GM19023 (cell line): ENCODE measurements at regions not wholly inside any gene's neighbourhood (a gene's known extent, or its start where the extent isn't known, plus 50 kb on each side); places are given as distances from the start of the nearest gene placed in this dataset.
A peak's percentile ranks its signal among the peaks of the same experiment; 100 is the strongest.

ENCODE experiments used
- ATAC-seq: cut with Tn5 transposase; IDR thresholded peaks from one replicate; pipeline ENCODE4 v1.9.1; 2021; ENCODE audit warnings: mild to moderate bottlenecking, moderate library complexity; ENCODE audit not compliant: unreplicated experiment

GRCh38 chr6:165880686-165881085 is 217.6 kb upstream of the PDE10A start:
- no peak for ATAC-seq

DNA sequence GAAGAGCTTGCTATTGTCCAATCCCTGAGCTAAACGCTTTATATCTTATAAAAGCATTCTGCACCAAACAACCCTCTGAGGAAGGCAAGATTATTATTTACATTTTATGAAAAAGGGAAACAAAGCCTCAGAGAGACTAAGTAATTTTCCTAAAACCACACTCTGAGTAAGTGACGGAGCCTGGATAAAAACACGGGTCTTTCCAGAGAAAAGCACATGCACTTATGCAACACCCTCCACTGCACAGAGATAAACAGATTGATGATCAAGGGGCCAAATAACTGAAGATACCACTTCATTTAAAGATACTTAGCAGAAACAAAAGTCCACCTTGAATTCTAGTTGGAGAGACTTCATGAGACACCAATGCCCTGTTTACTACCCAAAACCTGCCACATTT is 214.7 kb upstream of the PDE10A start:
- ATAC-seq, result no peak

- ATAC-seq, result no peak
These were observed 214.2 kb upstream of the PDE10A start for GRCh38 chr6:165877192-165877591.

DNA sequence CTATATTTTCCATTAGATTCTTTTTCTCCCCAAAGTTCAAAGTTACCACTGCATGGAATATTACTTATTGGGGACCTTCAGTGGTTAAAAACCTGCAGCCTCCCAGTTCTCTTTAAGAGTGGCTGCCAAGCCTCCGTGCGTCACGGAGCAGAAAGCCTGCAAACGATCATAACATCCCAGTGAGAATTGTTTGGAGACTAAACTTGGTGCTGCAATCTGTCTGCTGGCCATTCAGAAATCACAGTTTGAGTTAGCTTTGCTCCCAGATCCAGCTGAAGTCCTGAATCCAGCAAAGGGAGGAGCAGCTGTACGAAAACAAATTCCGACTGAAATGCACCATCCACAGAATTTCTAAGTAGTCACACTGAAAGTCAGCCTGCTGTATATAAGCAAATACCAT is 213.5 kb upstream of the PDE10A start:
- no peak for ATAC-seq

DNA sequence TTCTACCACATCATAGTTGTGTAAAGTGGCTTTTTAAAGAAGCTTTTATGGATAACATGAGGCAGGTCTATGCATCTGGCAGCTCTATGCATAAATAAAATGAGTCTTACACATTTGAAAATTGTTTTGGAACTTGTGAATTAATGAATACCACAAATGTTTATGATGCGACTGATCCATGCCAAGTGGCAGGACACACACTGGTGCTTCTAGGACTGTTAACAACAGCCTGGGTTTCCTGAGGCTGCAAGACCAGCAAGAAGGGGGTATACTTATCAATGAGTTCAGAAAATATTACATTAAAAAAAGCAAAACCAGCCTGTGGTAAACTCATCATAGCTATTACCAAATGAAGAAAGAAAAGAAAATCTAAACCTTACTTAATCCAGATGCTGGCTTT is 212.9 kb upstream of the PDE10A start:
- no peak for ATAC-seq

- no peak for ATAC-seq
These were observed 210.9 kb upstream of the PDE10A start for GRCh38 chr6:165873976-165874375.

DNA sequence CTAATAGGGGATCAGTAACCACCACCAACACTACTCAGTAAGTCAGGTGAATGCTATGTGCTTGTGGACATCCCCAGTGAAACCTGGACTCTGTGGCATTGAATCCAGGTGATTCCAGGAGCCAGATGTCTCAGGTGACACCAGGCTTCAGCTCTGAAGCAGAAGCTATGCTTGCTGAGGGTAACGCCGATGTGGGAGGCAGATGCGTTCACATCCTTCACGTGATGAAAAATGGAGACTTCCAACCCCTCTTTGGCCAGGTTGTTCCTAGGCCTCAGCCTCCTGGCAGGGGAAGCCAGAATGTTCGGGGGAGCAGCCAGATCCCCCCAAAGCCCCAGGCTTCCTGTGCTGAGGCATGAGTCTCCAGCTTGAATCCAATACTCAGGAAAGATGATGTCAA is 209.8 kb upstream of the PDE10A start:
- no peak for ATAC-seq

DNA sequence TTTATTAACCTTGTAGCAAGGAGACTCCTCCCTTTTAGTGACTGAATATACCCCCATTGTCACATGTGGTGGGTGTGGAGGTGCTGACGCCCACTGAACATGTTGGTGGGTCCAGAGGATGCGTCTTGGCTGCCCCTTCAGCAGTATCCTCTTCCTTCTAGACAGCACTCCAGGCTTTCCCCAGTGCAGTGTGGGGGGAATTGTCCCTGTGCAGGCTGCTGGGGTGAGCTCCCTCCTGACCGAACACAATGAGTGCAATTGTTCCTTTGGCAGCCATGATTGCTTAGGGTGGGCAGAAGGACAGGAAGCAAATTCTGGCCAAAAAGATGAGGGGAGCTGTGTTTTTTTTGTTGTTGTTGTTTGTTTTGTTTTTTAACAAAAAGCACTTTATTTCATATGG is 209.3 kb upstream of the PDE10A start:
- no peak for ATAC-seq

DNA sequence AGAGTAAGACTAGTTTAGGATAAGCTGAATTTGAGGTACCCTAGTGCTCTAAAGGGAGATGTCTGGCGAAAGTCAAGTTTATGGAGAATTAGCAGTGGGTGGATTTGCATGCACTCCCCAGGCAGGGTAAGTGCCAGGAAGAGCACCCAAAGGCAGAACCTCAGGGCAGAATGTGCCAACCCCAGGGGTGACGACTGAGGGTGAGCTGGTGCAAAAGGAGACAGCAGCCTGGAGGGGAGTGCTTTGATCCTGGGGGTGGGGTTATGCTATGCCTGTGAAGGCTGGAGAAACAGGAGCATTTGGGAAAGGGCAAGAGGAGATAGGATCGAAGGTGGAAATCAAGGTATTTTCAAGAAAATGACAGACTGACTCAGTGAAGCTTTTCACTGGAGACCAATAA is 208.5 kb upstream of the PDE10A start:
- no peak for ATAC-seq

DNA sequence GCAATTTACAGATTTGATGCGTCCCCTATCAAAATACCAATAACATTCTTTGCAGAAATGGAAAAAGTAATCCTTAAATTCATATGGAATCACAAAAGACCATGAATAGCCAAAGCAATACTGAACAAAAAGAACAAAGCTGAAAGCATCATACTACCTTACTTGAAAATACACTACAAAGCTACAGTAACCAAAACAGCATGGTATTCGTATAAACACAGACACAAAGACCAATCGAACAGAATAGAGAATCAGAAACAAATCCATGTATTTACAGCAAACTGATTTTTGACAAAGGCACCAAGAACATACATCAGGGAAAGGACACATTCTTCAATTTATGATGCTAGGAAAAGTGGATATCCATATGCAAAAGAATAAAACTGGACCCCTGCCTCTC is 206.5 kb upstream of the PDE10A start:
- no peak for ATAC-seq

GRCh38 chr6:165864925-165865324 is 201.9 kb upstream of the PDE10A start:
- ATAC-seq, result no peak

DNA sequence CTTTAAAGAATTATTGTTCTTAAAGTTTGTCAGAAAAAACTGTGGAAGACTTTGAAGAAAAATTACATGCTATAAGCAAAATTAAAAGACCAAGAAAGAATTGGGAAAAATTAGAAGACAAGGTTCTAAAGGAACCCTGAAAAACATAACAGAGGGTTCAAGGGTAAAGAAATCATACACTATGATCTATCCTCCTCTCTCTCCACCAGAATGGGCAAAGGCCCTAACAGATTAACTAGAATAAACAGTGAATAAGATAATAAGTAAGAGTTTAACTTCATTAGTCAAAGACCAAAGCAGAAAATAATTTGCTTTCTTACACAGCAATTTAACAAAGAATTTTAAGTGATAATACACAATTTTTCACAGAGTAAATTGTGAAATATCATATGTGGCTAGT is 201.2 kb upstream of the PDE10A start:
- ATAC-seq, result no peak

- ATAC-seq, result no peak
These were observed 200.8 kb upstream of the PDE10A start for GRCh38 chr6:165863801-165864200.

GRCh38 chr6:165862813-165863212 is 199.8 kb upstream of the PDE10A start:
- ATAC-seq, result no peak

DNA sequence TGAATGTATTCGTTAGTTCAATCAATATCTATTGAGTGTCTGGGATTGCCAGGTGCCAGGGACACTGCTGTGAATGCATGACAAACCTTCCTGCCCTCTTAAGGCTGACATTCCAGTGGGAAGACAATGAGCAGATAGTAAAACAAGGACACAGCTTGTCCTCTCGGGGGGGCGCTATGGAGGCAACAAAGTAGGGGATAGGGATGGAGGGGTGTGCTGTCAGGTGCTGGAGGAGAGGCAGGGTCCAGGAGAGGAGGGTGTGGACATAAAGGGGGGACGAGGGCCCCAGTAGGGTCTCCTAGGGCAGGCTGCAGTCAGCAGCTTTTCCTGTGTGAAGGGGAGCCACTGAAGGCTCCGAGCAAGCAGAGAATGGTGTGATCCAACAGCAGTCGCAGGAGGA is 198.2 kb upstream of the PDE10A start:
- no peak for ATAC-seq

DNA sequence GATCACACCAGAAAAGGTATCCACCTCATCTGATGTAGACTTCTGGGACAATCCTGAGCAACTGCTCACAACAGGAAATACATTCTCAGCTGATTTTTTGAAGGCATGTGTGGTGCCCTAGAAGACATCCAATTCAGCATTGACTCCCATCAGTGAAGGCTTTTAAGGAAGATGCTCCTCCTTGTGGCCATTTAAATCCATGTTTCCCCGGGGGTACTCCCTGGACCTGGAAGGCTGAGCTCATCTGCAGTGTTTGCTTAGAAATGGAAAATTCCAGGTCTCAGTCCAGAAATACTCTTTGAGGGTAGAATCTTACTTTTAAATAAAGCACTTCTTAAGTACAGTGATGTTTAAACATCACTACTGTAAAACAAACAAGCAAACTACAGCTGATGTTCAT is 195.5 kb upstream of the PDE10A start:
- no peak for ATAC-seq

- no peak for ATAC-seq
These were observed 192.8 kb upstream of the PDE10A start for GRCh38 chr6:165855856-165856255.

- no peak for ATAC-seq
These were observed 192.0 kb upstream of the PDE10A start for GRCh38 chr6:165854863-165855593.

- no peak for ATAC-seq
These were observed 191.2 kb upstream of the PDE10A start for GRCh38 chr6:165854061-165854862.

DNA sequence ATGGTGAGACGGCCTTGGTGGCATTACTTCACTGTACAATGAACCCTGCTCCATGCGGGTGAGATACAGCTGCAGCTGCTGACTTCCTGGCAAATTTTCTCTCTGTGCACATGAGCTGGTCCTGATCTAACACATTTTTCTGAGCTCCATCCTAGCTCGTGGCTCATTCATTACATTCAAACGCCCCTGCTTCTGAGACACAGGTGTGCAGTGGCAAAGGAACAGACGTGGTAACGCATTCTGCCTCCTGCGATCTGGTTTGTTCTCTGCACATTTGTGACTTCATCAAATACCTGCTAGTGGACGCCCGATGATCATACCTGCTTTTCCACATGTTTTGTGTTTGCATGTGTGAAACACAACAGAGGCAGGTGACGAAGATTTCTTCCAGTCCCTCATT is 189.6 kb upstream of the PDE10A start:
- ATAC-seq, result no peak

- peak; percentile 83 for ATAC-seq
These were observed 187.5 kb upstream of the PDE10A start for GRCh38 chr6:165850434-165851019.
